Muscle layer of duodenum (tissue), 2 donors: ENCODE measurements at regions not wholly inside any gene's neighbourhood (a gene's known extent, or its start where the extent isn't known, plus 50 kb on each side); places are given as distances from the start of the nearest gene placed in this dataset.

Experiments
- H3K27ac ChIP-seq: one replicate; pipeline ENCODE4 v1.7.0; 2013; ENCODE audit warnings: mild to moderate bottlenecking, low read length
- H3K27me3 ChIP-seq: one replicate; pipeline ENCODE4 v1.7.0; 2013; ENCODE audit warnings: low read depth, mild to moderate bottlenecking, control low read depth, low read length
- H3K36me3 ChIP-seq, 2 donors: one replicate each; pipeline ENCODE4 v1.7.0; 2013; ENCODE audit warnings: low read length in 2 of 2, control low read depth in 1 of 2, mild to moderate bottlenecking in 1 of 2; ENCODE audit not compliant: insufficient read depth in 2 of 2, control insufficient read depth in 1 of 2
- H3K4me1 ChIP-seq, 2 donors: one replicate each; pipeline ENCODE4 v1.7.0; 2013; ENCODE audit warnings: low read length in 2 of 2, mild to moderate bottlenecking in 2 of 2, control low read depth in 1 of 2, moderate library complexity in 1 of 2; ENCODE audit not compliant: insufficient read depth in 2 of 2, control insufficient read depth in 1 of 2
- H3K4me3 ChIP-seq, 2 donors: one replicate each; pipeline ENCODE4 v1.7.0; 2013; ENCODE audit warnings: low read length in 2 of 2, low read depth in 1 of 2, mild to moderate bottlenecking in 1 of 2
- H3K9me3 ChIP-seq, 2 donors: one replicate each; pipeline ENCODE4 v1.7.0; 2013; ENCODE audit warnings: low read length in 2 of 2, control low read depth in 1 of 2, mild to moderate bottlenecking in 1 of 2; ENCODE audit not compliant: control insufficient read depth in 1 of 2
- donor health status: healthy.

GRCh38 chr2:149650006-149650405 lies 62.4 kb upstream of the MMADHC start:
- Histone ChIP-seq H3K27me3 (no peaks in the 10 kb centered on the region), H3K36me3 (no peaks in the 10 kb centered on the region)

GRCh38 chr2:149648282-149649030 lies 60.9 kb upstream of the MMADHC start:
- H3K27ac ChIP-seq = no peak overlapping the region
- H3K9me3 ChIP-seq = no peaks in the 10 kb centered on the region
- no peaks in the 10 kb centered on the region for H3K4me1 ChIP-seq
- H3K4me3 ChIP-seq = no peak overlapping the region
- no peaks in the 10 kb centered on the region for H3K27me3 ChIP-seq
- H3K36me3 ChIP-seq = no peaks in the 10 kb centered on the region

More at GRCh38 chr2:149650006-149650405, 62.4 kb upstream of the MMADHC start:
- Histone ChIP-seq H3K9me3 (no peaks in the 10 kb centered on the region), H3K4me3 (no peak overlapping the region), H3K4me1 (no peaks in the 10 kb centered on the region), H3K27ac (no peak overlapping the region)

GRCh38 chr2:149645391-149645790 lies 57.8 kb upstream of the MMADHC start:
- Histone ChIP-seq H3K9me3 (no peaks in the 10 kb centered on the region), H3K27me3 (no peaks in the 10 kb centered on the region), H3K4me1 (no peaks in the 10 kb centered on the region), H3K4me3 (no peak overlapping the region), H3K27ac (no peak overlapping the region), H3K36me3 (no peaks in the 10 kb centered on the region)
